HepG2 (cell line): ENCODE measurements at regions not wholly inside any gene's neighbourhood (a gene's known extent, or its start where the extent isn't known, plus 50 kb on each side); places are given as distances from the start of the nearest gene placed in this dataset.

Source experiments
- ATAC-seq: fragments of 200-7000 bp; cut with Tn5 transposase; 3 replicates; pipeline ENCODE4 v1.9.1; 2020; ENCODE audit warnings: mild to moderate bottlenecking, moderate library complexity
- BruUV-seq: library from RNA; stranded (reverse); fragments of 400-500 nt; replicated peaks from 2 replicates; lab custom pipeline; 2021; lab: Mats Ljungman, UMichigan
- CTCF ChIA-PET: fragments of 300-600 bp; formaldehyde crosslinking; extraction: SDS; loops from one replicate; lab custom pipeline; 2021; ENCODE audit warnings: low total read pairs, inconsistent platforms, low intra/inter-chr PET ratio; lab: Yijun Ruan, JAX
- POLR2A ChIA-PET: fragments of 350-600 bp; sonication (Branson Sonifier 250); formaldehyde crosslinking; loops from one replicate; lab custom pipeline; 2020; ENCODE audit warnings: antibody characterized with exemption, inconsistent platforms; lab: Yijun Ruan, JAX
- DNase-seq: peaks from one replicate; pipeline ENCODE4 v3.0.0-alpha.2; 2015; ENCODE audit warnings: low spot score
- FAIRE-seq: peaks from 3 replicates; lab custom pipeline; 2011; peaks lifted over from hg19 to GRCh38; lab: Jason Lieb, UNC
- H2AFZ ChIP-seq: one replicate; pipeline ENCODE4 v1.6.1; 2011; ENCODE audit warnings: low read length, inconsistent platforms
- H3K27ac ChIP-seq: fragments of 300-600 bp; 3 replicates; pipeline ENCODE4 v1.8.0; 2011; ENCODE audit warnings: mixed run types, mild to moderate bottlenecking, mixed read lengths, low read length, inconsistent platforms; ENCODE audit not compliant: insufficient read depth; ENCODE audit errors: extremely low read length
- H3K27me3 ChIP-seq, 2 experiments: fragments of 200-600 bp in 1 of 2; 2 replicates in 1 of 2; 3 replicates in 1 of 2; pipeline versions ENCODE4 v1.6.0 to v1.8.0; 2011; ENCODE audit warnings: low read length in 2 of 2, mild to moderate bottlenecking in 2 of 2, moderate library complexity in 2 of 2, inconsistent platforms in 1 of 2; ENCODE audit not compliant: insufficient read depth in 2 of 2, control insufficient read depth in 1 of 2
- H3K36me3 ChIP-seq, 2 experiments: fragments of 200-600 bp in 1 of 2; replicated peaks in 1 of 2; 2 replicates in 1 of 2; 3 replicates in 1 of 2; pipeline versions ENCODE4 v1.5.1 to v1.8.0; 2011; ENCODE audit warnings: low read length in 2 of 2, inconsistent platforms in 1 of 2; ENCODE audit not compliant: insufficient read depth in 2 of 2, control insufficient read depth in 1 of 2
- H3K4me1 ChIP-seq: 2 replicates; pipeline ENCODE4 v1.5.1; 2012; ENCODE audit warnings: low read length, inconsistent platforms; ENCODE audit not compliant: insufficient read depth
- H3K4me2 ChIP-seq: 2 replicates; pipeline ENCODE4 v1.6.0; 2011; ENCODE audit warnings: low read depth, low read length, inconsistent platforms
- H3K4me3 ChIP-seq, 3 experiments: fragments of 200-600 bp in 1 of 3; sonication (generic), shearing (Covaris generic) in 1 of 3; replicated peaks in 1 of 3; 2 replicates each; pipeline ENCODE4 v1.5.1; 2011 to 2016; ENCODE audit warnings: low read length in 3 of 3, inconsistent platforms in 2 of 3, low read depth in 2 of 3, mild to moderate bottlenecking in 2 of 3, control low read depth in 1 of 3, mixed read lengths in 1 of 3; ENCODE audit not compliant: insufficient read depth in 1 of 3
- H3K79me2 ChIP-seq: one replicate; pipeline ENCODE4 v1.6.1; 2011; ENCODE audit warnings: low read length, inconsistent platforms; ENCODE audit not compliant: insufficient read depth
- H3K9ac ChIP-seq: 2 replicates; pipeline ENCODE4 v1.6.0; 2011; ENCODE audit warnings: mild to moderate bottlenecking, low read depth, low read length, inconsistent platforms; ENCODE audit not compliant: insufficient read depth
- H3K9me3 ChIP-seq: 2 replicates; pipeline ENCODE4 v1.5.1; 2012; ENCODE audit warnings: mild to moderate bottlenecking, low read length
- H4K20me1 ChIP-seq: 2 replicates; pipeline ENCODE4 v1.6.0; 2011; ENCODE audit warnings: inconsistent platforms, mild to moderate bottlenecking, low read length, moderate library complexity; ENCODE audit not compliant: insufficient read depth
- ARID2 ChIP-seq: sonication (generic); formaldehyde crosslinking; IDR thresholded peaks from 2 replicates; pipeline ENCODE4 v1.8.1; 2022; ENCODE audit warnings: mild to moderate bottlenecking, missing genetic modification reagents, borderline replicate concordance
- CBX2 ChIP-seq, 2 experiments: fragments of 200-600 bp in 1 of 2; sonication (generic); formaldehyde crosslinking in 1 of 2; IDR thresholded peaks; 2 replicates each; pipeline versions ENCODE4 v1.7.0 to v1.8.1; 2018 to 2022; ENCODE audit warnings: low read depth in 2 of 2, low read length in 1 of 2, mild to moderate bottlenecking in 1 of 2, missing genetic modification reagents in 1 of 2
- ETV5 ChIP-seq: IDR thresholded peaks from 2 replicates; pipeline ENCODE4 v1.6.1; 2018; ENCODE audit warnings: missing biosample characterization, missing genetic modification reagents, inconsistent platforms, borderline replicate concordance
- MIXL1 ChIP-seq: IDR thresholded peaks from 2 replicates; pipeline ENCODE4 v1.6.1; 2016
- NFKB2 ChIP-seq: sonication (generic); formaldehyde crosslinking; IDR thresholded peaks from 2 replicates; pipeline ENCODE4 v1.4.0; 2020; ENCODE audit warnings: missing genetic modification reagents, borderline replicate concordance
- PAF1 ChIP-seq: IDR thresholded peaks from 2 replicates; pipeline ENCODE4 v1.6.1; 2016; ENCODE audit warnings: missing genetic modification reagents, missing compliant biosample characterization
- PTBP1 ChIP-seq: fragments of 200-400 bp; formaldehyde crosslinking; IDR thresholded peaks from 2 replicates; pipeline ENCODE4 v1.6.1; 2018; ENCODE audit warnings: low read length, low read depth; ENCODE audit not compliant: poor library complexity, severe bottlenecking
- SP140L ChIP-seq: sonication (generic); formaldehyde crosslinking; IDR thresholded peaks from 2 replicates; pipeline ENCODE4 v1.4.0; 2020; ENCODE audit warnings: missing genetic modification reagents, borderline replicate concordance
- ZKSCAN1 ChIP-seq: fragments of 150-350 bp; IDR thresholded peaks from 2 replicates; pipeline ENCODE4 v1.6.1; 2014; ENCODE audit warnings: low read length
- ZNF251 ChIP-seq: sonication (generic); formaldehyde crosslinking; IDR thresholded peaks from 2 replicates; pipeline ENCODE4 v1.9.0; 2021; ENCODE audit warnings: mild to moderate bottlenecking, missing genetic modification reagents
- WGBS: methylation state at CpG from one replicate; pipeline ENCODE4 v1.1.6; 2017; ENCODE audit warnings: low lambda C conversion rate; 5-methylcytosine and 5-hydroxymethylcytosine counted together
- in situ Hi-C: cut with HindIII; loops from 2 replicates; pipeline ENCODE4 v1.10.0; 2017; ENCODE audit warnings: low pct_unique_long_range_greater_than_20kb; ENCODE audit not compliant: extremely low pct_ligation_motif_present
- intact Hi-C: fragments of 100-400 bp; cut with micrococcal nuclease; formaldehyde crosslinking; loops from one replicate; pipeline ENCODE4 v1.10.0; 2022; ENCODE audit not compliant: unreplicated experiment
- TF ChIP-seq, protein P1 (sequence below): sonication (generic); formaldehyde crosslinking; IDR thresholded peaks from 2 replicates; pipeline ENCODE4 v1.5.1; 2020; ENCODE audit warnings: missing genetic modification reagents, mild to moderate bottlenecking, borderline replicate concordance
- TF ChIP-seq, protein P2 (sequence below): sonication (generic); formaldehyde crosslinking; IDR thresholded peaks from 2 replicates; pipeline ENCODE4 v1.5.0; 2020; ENCODE audit warnings: mild to moderate bottlenecking, missing genetic modification reagents, borderline replicate concordance
- TF ChIP-seq, protein P3 (sequence below): sonication (generic); formaldehyde crosslinking; IDR thresholded peaks from 2 replicates; pipeline ENCODE4 v1.5.1; 2020; ENCODE audit warnings: missing genetic modification reagents, mild to moderate bottlenecking, borderline replicate concordance
- TF ChIP-seq, protein P4 (sequence below): sonication (generic); formaldehyde crosslinking; IDR thresholded peaks from 2 replicates; pipeline ENCODE4 v1.9.0; 2022; ENCODE audit warnings: missing genetic modification reagents, mild to moderate bottlenecking, borderline replicate concordance

DNA sequence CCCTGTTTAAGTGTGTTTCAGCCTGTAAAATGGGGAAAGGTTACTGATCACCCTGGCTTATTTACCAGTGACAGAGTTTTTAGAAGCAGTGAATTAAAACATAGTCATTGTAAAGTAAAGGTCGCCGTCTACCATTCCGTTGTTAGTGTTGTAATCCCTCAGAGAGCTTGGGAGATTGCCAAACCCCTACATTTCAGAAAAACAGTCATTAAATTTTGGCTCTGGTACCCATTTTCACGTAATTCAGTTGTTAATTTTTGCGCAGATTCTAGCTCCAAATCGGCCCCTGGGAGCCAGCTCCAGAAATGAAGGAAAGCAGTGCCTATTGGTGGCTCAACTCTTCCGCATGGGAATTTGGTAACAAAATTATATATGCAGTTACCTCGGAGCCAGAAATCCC, 127.7 kb upstream of the AJAP1 start (continued):
- TF ChIP-seq PTBP1, result no peak
- no peak for TF ChIP-seq ARID2 (CRISPR knock-in tag)
- TF ChIP-seq ZKSCAN1, result no peak
- TF ChIP-seq ZNF251 (CRISPR knock-in tag), result no peak
- TF ChIP-seq NFKB2 (CRISPR knock-in tag), result no peak

DNA sequence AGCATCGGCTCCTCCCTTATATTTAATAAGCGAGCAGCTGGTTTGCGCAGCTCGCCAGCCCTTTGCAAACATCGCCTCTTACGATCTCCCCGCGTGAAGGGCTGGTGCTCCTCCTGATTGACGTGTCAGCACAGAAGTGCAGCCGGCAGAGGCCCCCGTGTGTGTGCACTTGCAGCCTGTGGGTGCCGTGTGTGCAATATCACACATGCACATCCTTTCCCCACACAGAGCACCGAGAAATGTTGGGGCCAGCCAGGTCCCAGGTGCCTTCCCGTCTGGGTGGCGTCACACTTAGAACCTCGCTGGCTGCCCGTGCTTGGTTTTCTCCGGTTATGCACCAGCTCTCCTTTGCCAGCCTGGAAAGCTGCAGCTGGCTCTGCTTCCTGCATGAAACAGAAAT, 126.6 kb upstream of the AJAP1 start:
- Histone ChIP-seq H3K79me2 (no peaks in the 10 kb centered on the region), H3K4me1 (no peaks in the 10 kb centered on the region), H4K20me1 (no peaks in the 10 kb centered on the region), H3K36me3 (no peaks in the 10 kb centered on the region), H3K9me3 (no peaks in the 10 kb centered on the region), H3K4me2 (no peak overlapping the region), H2AFZ (no peak overlapping the region), H3K9ac (no peak overlapping the region), H3K27ac (no peak overlapping the region), H3K27me3 (peaks cover 5 to 15% of the 10 kb centered on the region in 2 experiments; a peak in 4 of 5 replicates), H3K4me3 (no peak overlapping the region)
- intact Hi-C loops (no loop called here), in situ Hi-C loops (no loop called here)
- ATAC-seq (no peak), DNase-seq (no peak), FAIRE-seq (no peak)
- CTCF ChIA-PET, result no interaction called here
- WGBS, result 21% methylated on average over 17 of the region's 18 CpGs
- BruUV-seq, result no TSS peak
- POLR2A ChIA-PET, result no interaction called here
- TF ChIP-seq, protein P1, sequence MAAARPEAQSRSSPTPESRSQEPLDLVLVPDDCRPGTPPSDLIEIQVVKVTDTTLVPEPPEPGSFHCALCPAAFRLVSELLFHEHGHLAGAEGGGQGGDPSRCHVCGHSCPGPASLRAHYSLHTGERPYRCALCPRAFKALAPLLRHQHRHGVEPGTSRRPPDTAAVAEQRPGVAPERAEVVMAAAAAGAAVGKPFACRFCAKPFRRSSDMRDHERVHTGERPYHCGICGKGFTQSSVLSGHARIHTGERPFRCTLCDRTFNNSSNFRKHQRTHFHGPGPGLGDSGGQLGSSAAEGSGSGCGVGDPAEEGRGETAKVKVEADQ (CRISPR knock-in tag), result no peak
- TF ChIP-seq ETV5 (CRISPR knock-in tag), result no peak
- no peak for TF ChIP-seq PAF1 (CRISPR knock-in tag)
- TF ChIP-seq, protein P2, sequence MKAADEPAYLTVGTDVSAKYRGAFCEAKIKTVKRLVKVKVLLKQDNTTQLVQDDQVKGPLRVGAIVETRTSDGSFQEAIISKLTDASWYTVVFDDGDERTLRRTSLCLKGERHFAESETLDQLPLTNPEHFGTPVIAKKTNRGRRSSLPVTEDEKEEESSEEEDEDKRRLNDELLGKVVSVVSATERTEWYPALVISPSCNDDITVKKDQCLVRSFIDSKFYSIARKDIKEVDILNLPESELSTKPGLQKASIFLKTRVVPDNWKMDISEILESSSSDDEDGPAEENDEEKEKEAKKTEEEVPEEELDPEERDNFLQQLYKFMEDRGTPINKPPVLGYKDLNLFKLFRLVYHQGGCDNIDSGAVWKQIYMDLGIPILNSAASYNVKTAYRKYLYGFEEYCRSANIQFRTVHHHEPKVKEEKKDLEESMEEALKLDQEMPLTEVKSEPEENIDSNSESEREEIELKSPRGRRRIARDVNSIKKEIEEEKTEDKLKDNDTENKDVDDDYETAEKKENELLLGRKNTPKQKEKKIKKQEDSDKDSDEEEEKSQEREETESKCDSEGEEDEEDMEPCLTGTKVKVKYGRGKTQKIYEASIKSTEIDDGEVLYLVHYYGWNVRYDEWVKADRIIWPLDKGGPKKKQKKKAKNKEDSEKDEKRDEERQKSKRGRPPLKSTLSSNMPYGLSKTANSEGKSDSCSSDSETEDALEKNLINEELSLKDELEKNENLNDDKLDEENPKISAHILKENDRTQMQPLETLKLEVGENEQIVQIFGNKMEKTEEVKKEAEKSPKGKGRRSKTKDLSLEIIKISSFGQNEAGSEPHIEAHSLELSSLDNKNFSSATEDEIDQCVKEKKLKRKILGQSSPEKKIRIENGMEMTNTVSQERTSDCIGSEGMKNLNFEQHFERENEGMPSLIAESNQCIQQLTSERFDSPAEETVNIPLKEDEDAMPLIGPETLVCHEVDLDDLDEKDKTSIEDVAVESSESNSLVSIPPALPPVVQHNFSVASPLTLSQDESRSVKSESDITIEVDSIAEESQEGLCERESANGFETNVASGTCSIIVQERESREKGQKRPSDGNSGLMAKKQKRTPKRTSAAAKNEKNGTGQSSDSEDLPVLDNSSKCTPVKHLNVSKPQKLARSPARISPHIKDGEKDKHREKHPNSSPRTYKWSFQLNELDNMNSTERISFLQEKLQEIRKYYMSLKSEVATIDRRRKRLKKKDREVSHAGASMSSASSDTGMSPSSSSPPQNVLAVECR (CRISPR knock-in tag), result no peak
- TF ChIP-seq, protein P3, sequence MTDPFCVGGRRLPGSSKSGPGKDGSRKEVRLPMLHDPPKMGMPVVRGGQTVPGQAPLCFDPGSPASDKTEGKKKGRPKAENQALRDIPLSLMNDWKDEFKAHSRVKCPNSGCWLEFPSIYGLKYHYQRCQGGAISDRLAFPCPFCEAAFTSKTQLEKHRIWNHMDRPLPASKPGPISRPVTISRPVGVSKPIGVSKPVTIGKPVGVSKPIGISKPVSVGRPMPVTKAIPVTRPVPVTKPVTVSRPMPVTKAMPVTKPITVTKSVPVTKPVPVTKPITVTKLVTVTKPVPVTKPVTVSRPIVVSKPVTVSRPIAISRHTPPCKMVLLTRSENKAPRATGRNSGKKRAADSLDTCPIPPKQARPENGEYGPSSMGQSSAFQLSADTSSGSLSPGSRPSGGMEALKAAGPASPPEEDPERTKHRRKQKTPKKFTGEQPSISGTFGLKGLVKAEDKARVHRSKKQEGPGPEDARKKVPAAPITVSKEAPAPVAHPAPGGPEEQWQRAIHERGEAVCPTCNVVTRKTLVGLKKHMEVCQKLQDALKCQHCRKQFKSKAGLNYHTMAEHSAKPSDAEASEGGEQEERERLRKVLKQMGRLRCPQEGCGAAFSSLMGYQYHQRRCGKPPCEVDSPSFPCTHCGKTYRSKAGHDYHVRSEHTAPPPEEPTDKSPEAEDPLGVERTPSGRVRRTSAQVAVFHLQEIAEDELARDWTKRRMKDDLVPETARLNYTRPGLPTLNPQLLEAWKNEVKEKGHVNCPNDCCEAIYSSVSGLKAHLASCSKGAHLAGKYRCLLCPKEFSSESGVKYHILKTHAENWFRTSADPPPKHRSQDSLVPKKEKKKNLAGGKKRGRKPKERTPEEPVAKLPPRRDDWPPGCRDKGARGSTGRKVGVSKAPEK (CRISPR knock-in tag), result no peak
- TF ChIP-seq, protein P4, sequence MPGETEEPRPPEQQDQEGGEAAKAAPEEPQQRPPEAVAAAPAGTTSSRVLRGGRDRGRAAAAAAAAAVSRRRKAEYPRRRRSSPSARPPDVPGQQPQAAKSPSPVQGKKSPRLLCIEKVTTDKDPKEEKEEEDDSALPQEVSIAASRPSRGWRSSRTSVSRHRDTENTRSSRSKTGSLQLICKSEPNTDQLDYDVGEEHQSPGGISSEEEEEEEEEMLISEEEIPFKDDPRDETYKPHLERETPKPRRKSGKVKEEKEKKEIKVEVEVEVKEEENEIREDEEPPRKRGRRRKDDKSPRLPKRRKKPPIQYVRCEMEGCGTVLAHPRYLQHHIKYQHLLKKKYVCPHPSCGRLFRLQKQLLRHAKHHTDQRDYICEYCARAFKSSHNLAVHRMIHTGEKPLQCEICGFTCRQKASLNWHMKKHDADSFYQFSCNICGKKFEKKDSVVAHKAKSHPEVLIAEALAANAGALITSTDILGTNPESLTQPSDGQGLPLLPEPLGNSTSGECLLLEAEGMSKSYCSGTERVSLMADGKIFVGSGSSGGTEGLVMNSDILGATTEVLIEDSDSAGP (CRISPR knock-in tag), result no peak
- no peak for TF ChIP-seq CBX2 (IDR thresholded peaks at IDR 0.05; ENCODE audit: low read depth, low read length)
- TF ChIP-seq CBX2 (CRISPR knock-in tag; IDR thresholded peaks at IDR 0.05; ENCODE audit: low read depth), result no peak
- no peak for TF ChIP-seq MIXL1 (CRISPR knock-in tag)
- no peak for TF ChIP-seq SP140L (CRISPR knock-in tag)
